ENCODE measurements at regions not wholly inside any gene's neighbourhood (a gene's known extent, or its start where the extent isn't known, plus 50 kb on each side); places are given as distances from the start of the nearest gene placed in this dataset.
"Not testable (repeated sequence)": the region's sequence is repeated elsewhere in the genome, so short reads cannot be mapped to it uniquely, and the experiment has no call there.

- no peak for DNase-seq
These were observed 613.9 kb downstream of the IRS1 start for GRCh38 chr2:226185616-226186211.

DNA sequence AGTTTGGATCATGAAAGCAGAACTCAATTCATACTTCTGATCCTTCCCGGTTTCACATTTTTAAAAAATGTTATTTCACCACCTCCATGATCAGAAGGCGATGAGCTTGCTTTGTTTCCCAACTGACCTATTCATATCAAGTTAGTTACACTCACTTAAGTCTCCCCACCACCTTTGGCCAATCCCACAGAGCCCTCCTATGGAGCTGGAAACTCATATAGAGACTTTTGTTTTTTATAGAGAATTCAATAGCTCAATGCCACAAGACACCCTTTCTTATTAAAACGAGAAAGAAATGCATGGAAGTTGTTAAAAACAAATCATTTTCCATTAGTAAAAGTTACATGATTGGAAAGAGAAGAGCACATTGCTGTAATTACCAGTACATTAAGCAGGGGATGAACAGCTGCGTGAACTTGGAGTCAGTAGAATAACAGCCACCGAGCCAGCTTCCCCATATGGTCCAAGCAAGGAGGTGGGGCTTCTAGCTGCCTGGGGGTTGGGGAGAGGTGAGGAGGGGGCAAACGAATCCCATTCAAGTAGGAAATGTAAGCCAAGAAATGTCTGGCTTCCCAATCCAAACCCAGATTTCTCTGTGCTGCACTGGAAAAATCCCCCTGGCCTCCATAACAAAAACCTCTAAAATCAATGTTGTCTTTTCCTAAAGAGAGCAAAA lies 614.5 kb downstream of the IRS1 start:
- DNase-seq, result no peak

- DNase-seq, result no peak
These were observed 615.1 kb downstream of the IRS1 start for GRCh38 chr2:226184540-226184939.

DNA sequence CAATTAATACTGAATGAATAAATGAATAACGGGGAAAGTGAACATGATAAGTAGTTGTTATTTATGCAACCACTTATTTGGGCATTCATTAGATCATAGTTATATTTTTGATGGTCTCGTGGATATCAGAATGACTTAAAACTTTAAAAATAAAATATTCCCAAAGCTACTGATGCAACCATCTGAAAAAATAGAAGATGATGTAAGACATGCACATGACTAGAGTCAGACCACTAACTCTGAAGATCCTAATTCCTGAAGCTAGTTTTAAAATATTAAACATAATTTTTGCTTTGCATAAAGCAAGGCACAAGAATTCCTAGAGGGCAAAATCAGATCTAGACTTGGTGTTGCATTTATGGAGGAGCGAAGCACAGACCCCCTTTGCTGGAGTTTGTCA lies 616.1 kb downstream of the IRS1 start:
- DNase-seq, result no peak

DNA sequence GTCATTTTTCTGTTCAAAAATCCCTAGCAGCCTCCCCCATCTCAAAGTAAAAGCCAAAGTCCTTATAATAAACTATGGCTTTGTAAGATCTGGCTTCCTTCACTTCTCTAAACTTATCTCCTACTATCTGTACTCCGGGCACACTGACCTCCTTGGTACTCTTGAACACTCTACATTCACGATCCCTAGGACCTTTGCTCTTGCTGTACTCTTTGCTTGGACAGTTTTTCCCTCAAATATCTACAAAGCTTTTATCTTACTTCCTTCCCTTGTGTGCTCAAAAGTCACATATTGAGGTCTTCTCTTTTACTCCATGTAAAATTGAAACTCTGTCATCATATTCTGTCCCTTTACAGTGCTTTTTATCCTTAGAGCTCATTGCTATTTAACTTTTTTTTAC lies 616.6 kb downstream of the IRS1 start:
- DNase-seq, result no peak

DNA sequence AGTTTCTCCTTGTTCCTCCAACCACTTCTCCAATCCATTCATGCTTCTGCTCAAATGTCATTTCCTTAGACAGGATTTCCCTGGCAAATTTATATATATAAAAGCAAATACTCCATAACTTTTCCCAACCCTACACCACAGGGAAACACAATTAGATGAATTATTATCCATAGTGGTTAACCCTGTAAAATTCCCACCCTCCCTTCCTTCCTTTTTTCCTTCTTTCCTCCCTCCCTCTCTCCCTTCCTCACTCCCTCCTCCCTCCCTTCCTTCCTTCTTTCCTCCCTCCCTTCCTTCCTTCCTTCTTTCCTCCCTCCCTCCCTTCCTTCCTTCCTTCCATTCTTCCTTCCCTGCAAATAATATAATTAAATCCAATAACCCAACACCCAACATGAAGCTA lies 617.7 kb downstream of the IRS1 start:
- DNase-seq, result no peak

DNA sequence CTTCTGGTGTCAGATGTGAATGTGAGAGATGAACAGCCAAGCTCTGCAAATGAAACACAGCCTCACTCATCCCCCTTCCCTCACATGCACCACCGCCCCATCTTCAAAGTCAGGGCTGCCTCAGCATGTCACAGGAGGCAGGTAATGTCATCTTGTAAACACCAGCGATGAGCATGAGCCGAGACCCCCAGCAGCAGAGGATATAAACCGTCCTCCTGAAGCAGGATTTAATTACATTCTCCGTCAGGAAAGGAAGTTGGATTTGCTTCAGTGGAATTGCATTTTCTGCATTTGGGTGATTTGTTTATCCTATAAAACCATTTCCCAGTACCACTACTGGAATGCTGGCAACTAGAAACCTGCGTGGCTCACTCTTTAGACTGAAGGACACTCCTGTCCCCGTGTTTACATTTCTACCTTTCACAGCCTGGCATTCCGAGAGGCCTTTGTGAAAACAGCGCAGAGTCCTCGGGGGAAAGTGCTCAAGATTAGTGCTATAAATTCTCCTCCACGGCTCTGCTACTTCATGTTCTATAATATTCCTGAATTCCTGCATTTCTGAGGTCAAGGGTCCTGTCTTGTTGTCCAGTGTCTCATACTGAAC lies 619.2 kb downstream of the IRS1 start:
- no peak for DNase-seq

DNA sequence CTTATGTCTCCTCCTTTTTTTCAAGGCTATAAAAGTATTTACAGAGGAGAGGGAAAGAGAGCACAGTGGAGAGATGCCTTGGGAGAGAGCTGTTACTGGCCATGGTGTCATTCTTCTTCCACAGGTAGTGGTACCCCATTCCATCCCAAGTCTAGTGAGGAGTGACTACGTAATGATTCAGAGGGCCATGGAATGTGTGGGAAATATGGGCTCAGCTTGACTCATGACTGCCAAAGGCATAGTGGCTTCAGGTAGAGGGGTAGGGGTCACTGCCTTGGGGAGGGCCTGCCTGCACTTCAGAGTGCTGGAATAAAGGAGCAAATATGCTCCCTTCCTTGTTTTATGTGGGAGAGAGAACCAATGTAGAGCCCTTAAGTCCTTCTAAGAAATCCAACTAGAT lies 620.6 kb downstream of the IRS1 start:
- no peak for DNase-seq

DNA sequence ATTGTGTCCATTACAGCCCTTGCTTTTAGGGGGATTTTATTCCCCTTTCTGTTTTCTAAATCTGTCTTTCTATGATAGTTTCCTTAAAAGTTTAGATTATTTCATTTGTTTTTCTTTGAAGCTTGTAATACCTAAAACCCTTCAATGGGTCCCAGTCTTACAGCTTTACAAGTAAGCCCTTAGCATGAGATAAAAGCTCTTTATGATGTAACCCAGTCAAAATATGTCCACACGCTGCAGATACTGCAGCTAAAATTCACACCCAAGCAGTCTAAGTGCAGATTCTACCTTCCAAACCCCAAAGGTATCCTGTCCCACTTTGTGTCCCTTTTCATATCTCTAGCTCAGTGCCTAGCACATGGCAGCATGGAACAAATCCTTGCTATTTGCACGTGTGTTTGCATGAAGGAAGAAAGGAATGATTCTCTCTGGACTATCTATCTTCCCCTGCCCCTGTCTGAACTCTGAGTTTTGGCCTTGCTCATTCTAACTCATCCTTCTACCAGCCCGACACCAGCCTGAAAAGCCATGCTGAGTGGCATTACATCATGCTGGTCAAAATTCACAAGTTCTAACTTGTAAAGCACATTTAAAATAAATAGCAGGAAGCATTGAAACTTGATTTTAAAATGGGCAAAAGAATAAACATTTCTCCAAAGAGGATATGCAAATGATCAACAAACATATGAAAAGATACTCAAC lies 623.2 kb downstream of the IRS1 start:
- DNase-seq, result no peak

DNA sequence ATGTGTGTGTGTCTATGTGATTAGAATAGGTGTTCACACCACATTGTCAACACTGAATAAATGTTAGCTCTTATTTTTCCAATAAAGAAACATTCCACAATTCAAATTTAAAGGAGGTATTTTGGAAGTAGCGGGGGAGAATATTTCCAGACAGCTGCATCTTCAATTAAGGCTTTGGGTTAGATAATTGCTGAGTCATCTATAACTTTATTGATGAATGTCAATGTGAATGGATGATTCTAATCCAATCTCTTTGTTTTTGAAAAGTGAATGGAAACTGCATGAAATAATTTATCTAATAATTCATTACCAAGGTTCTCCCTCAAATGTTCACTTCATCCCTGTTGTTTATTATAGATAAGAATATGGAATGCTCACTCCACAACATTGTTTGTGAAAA lies 625.2 kb downstream of the IRS1 start:
- DNase-seq, result no peak

GRCh38 chr2:226172939-226173338 lies 626.7 kb downstream of the IRS1 start:
- no peak for DNase-seq

DNA sequence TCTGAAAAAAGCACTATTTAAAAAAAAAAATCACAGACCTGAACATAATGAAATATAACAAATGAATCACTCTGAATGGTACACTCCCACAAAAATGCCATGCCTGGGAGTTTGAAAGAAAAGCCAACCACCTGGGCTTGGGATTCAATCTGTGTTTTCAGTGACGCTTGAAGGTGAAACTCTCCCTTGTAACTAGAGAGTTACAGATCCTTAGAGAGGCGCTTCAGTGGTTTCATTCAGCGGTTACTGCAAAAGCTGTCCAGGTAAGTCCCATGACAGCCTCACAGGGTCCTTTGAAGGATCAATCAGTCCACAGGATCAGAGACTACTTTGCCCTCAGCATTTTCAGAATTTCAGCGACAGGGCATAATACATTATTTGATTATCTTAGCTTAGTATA lies 627.3 kb downstream of the IRS1 start:
- DNase-seq, result no peak

DNA sequence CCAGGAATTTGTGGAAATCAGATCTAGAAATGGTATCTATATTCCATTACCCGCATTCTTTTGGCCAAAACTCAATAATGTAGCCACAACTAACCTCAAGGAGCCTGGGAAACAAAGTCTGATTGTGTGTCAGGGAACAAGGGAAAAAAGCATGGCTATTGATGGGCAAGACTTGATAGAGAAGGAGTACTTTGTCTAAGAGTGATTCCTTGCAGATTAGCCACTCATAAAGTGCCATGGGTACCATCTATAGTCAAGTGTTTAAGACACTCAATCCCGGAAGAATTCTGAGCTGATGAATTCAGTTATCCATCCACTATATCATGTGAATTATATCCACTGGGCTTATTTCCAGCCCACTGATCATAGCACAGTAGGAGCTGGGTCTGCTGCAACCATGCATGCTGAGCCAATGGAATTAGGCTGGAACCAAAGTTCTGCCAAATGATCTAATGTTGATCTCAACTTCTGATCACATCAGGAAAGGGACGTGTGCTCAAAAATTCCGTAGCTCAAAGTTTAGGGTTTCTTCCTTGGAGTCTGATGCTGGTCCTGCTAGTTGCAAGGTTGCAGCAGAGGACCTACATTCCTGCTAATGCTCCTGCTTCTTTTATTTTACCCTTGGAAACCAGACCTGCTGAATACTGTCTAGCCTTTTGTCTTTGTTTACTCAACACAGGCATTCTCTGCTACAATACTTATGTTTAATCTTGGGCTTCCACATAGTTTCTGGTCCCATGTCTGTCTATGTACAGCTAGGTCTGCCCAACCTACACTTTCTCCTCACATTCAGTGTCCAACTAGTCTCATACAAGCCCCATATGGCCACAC lies 629.7 kb downstream of the IRS1 start:
- no peak for DNase-seq

- DNase-seq, result no peak
These were observed 631.0 kb downstream of the IRS1 start for GRCh38 chr2:226168496-226169160.

- DNase-seq, result no peak
These were observed 635.1 kb downstream of the IRS1 start for GRCh38 chr2:226164512-226164911.

DNA sequence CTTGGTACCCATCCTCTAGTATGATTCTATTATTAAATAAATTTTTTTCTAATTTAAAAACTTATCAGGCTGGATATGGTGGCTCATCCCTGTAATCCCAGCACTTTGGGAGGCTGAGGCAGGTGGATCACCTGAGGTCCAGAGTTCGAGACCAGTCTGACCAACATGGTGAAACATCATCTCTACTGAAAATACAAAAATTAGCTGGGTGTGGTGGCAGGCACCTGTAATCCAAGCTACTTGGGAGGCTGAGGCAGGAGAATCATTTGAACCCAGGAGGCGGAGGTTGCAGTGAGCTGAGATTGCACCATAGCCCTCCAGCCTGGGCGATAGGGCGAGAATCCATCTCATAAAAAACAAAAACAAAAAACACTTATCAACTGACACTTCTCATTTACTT lies 639.0 kb downstream of the IRS1 start:
- not testable (repeated sequence) for DNase-seq

DNA sequence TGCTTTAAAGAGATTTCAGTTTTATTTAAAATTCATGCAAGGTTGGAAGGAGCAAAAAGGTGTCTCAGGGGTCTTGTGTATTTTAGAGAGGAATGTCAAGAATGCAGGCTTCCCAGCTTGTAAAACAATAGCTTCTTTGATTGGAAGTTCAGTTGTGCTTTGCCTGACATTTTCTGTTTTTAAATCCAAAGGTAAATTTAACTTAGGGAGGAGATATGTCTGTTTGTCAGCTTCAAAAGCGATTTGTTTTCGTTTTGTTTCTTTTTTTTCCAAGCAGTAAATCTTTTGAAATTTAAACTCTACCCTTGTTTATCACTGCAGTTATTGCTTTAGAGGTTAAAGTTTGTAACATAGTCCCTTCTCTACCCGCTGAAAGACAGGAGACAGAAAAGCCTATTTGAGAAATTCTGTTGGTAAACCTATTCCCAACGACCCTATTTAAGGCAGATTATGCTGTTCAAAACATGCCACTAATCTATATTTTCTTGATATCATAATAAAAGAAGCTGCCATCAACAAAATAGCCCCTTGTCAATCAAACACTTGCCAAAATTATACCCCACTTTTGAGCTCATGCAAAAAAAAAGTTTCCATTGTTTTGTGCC lies 639.6 kb downstream of the IRS1 start:
- no peak for DNase-seq

DNA sequence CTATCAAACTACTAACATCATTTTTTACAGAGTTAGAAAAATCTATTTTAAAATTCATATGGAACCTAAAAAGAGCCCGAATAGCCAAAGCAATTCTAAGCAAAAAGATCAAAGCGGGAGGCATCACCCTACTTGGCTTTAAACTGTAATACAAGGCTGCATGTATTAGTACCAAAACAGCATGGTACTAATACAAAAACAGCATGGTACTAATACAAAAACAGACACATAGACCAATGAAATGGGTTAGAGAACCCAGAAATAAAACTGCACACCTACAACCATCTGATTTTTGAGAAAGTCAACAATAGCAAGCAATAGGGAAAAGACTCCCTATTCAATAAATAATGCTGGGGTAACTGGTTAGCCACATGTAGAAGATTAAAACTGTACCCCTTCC lies 640.7 kb downstream of the IRS1 start:
- DNase-seq, result no peak

GRCh38 chr2:226158229-226158628 lies 641.4 kb downstream of the IRS1 start:
- no peak for DNase-seq

DNA sequence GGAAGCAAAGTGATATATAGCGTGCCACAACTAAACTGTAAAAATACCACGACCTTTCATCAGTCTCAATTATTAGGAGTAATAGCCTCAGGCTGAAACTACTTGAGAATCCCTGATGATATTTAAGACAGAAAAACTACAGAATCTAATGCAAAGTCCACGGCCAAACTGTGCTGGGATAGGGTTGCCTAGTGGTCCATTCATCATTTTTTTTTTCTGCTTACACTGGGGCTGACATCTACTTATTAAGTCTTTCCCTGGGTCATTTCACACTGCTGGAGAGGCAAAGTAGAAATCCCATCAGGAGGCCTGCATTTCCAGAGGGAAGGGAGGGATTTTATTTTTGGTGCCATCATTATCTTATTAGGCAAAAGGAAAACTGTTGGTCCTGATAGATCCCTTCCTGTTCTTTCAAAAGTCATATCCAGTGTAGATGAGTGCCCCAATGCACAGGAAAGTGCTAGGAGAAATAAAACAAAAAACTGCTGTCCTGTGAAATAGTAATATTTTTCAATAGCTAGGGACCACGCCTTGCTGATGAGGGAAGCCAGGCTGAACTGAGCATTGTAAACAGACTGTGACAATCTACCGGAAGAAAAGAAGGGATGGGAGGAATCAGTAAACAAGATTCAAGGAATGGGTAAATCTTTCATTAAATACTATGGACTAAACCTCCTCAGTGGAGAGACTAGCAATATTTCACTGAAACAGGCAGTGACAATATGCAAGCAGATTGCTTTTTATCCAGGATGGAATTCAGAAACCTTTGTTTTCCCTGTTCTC lies 644.3 kb downstream of the IRS1 start:
- no peak for DNase-seq

DNA sequence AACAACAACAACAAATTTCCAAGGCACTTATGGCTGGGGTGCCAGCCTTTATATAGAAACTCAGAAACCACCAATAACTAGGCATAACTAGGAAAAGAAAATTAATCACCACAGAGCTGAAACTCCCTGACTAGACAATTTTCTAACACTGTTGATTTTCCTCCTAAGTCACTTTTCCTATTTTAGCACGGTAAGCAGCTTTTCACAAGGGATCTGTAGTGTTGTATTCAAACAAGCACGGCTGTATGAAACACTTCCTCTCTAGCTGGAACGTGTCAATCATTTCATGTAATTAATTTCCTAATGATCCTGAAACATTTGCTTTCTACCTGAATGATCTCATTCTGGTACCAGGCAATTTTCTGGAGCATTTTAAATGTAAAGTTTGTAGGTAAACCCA lies 645.0 kb downstream of the IRS1 start:
- DNase-seq, result no peak
